ENCODE measurements at regions not wholly inside any gene's neighbourhood (a gene's known extent, or its start where the extent isn't known, plus 50 kb on each side); places are given as distances from the start of the nearest gene placed in this dataset.

GRCh38 chr7:25659841-25660240, 431.6 kb upstream of the NPVF start:
- TF ChIP-seq, protein P1, sequence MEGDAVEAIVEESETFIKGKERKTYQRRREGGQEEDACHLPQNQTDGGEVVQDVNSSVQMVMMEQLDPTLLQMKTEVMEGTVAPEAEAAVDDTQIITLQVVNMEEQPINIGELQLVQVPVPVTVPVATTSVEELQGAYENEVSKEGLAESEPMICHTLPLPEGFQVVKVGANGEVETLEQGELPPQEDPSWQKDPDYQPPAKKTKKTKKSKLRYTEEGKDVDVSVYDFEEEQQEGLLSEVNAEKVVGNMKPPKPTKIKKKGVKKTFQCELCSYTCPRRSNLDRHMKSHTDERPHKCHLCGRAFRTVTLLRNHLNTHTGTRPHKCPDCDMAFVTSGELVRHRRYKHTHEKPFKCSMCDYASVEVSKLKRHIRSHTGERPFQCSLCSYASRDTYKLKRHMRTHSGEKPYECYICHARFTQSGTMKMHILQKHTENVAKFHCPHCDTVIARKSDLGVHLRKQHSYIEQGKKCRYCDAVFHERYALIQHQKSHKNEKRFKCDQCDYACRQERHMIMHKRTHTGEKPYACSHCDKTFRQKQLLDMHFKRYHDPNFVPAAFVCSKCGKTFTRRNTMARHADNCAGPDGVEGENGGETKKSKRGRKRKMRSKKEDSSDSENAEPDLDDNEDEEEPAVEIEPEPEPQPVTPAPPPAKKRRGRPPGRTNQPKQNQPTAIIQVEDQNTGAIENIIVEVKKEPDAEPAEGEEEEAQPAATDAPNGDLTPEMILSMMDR (conservative IDR thresholded peaks at IDR 0.05; ENCODE audit: low read depth, low read length), result no peak
- DNase-seq (ENCODE audit: low read depth), result no peak
- H3K4me3 ChIP-seq (ENCODE audit: low read depth, low read length), result no peak overlapping the region

- H3K4me3 ChIP-seq (ENCODE audit: low read depth, low read length), result no peak overlapping the region
- no peak for DNase-seq (ENCODE audit: low read depth)
- TF ChIP-seq, protein P1 (conservative IDR thresholded peaks at IDR 0.05; ENCODE audit: low read depth, low read length), result no peak
Observed at GRCh38 chr7:25662841-25663800, 434.8 kb upstream of the NPVF start.

DNA sequence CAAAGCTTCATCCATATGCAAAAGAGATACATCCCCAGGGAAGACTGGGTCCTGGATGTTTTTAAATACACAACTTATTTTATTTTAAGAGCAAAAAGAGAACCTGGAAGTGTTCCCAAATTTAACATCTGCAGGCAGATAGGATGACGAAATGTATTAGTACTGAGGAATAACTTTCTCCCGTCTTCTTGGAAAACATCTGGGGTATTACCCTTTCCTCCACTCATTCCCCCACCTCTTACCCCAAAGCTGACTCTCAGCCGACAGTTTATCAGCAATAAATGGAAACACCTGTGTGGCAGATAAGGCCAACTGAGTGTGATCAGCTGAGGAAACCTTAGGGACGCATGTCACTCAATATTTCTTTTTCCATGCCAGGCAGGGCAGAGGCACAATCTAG, 435.6 kb upstream of the NPVF start:
- DNase-seq (ENCODE audit: low read depth), result peak; percentile 48
- TF ChIP-seq, protein P1 (conservative IDR thresholded peaks at IDR 0.05; ENCODE audit: low read depth, low read length), result no peak

GRCh38 chr7:25664593-25664992, 436.3 kb upstream of the NPVF start:
- H3K4me3 ChIP-seq (ENCODE audit: low read depth, low read length), result no peak overlapping the region
- no peak for DNase-seq (ENCODE audit: low read depth)
- TF ChIP-seq, protein P1 (conservative IDR thresholded peaks at IDR 0.05; ENCODE audit: low read depth, low read length), result no peak

More for the DNA sequence above, 435.6 kb upstream of the NPVF start:
- H3K4me3 ChIP-seq (ENCODE audit: low read depth, low read length), result no peak overlapping the region

DNA sequence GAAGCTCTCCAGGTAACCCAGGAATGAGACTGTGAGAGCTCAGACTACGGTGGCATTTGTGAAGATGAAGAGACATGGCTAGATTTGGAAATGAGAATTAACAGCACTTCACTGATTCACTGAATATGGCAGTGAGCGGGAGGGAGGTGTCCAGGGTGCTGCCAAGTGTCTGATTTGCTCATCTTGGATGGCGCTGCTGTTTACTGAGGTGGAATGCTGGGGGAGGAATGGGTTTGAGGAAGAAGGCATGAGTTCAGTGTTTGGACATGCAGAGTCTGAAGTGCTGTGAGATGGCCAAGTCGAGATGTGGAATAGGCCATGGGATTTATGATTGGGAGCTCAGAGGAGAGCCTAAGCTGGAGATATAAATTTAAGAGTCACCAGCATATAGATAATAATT, 437.1 kb upstream of the NPVF start:
- DNase-seq (ENCODE audit: low read depth), result no peak
- TF ChIP-seq, protein P1 (conservative IDR thresholded peaks at IDR 0.05; ENCODE audit: low read depth, low read length), result no peak
- no peak overlapping the region for H3K4me3 ChIP-seq (ENCODE audit: low read depth, low read length)

DNA sequence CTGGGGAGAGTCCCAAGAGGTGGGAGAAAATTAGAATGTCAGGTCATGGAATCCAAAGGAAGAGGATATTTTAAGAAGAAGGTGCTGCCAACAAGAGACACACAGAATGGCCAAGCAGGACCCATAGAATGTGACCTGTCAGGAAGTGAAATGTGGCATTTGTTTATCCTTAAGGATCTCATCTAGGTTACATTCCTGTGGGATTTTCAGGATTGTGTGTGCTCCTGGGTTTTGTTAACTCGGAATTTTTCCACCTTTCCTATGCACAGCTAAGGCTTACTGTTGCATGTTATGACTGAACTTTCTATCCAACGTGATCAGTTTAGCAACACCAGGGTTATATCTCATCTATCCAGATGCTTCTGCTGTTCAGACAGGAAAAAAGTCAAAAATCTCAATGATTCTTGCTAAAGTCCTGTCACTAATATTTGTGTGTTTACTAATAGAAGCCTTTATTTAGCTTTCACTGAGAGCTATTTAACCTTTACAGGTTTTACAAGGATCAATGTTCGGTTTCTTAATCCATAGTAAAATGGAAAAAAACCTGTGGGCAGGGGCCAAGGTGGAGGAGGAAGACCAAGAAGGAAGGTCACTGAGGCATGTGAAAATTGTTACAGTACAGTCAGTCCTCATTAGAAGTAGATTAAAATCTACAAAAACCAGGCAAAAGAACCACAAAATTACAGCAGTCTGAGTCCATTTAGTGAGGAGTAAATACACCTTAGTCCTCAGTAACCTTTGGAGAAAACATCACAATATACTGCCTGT, 437.8 kb upstream of the NPVF start:
- TF ChIP-seq, protein P1 (conservative IDR thresholded peaks at IDR 0.05; ENCODE audit: low read depth, low read length), result no peak
- no peak overlapping the region for H3K4me3 ChIP-seq (ENCODE audit: low read depth, low read length)
- DNase-seq (ENCODE audit: low read depth), result no peak

Data from choroid plexus epithelial cell (primary cell).